IMR-90 (cell line): ENCODE measurements at regions not wholly inside any gene's neighbourhood (a gene's known extent, or its start where the extent isn't known, plus 50 kb on each side); places are given as distances from the start of the nearest gene placed in this dataset.

Source experiments
- ATAC-seq: fragments of 200-7000 bp; cut with Tn5 transposase; 2 replicates; pipeline ENCODE4 v1.9.1; 2020; ENCODE audit warnings: low read depth, mild to moderate bottlenecking, moderate library complexity
- BruUV-seq: library from RNA; stranded (reverse); fragments of 400-500 nt; replicated peaks from 2 replicates; lab custom pipeline; 2021; lab: Mats Ljungman, UMichigan
- CTCF ChIA-PET: fragments of 300-600 bp; formaldehyde crosslinking; extraction: SDS; loops from one replicate; lab custom pipeline; 2021; ENCODE audit warnings: antibody characterized with exemption; lab: Yijun Ruan, JAX
- POLR2A ChIA-PET: fragments of 300-600 bp; sonication (Branson Sonifier 250); formaldehyde crosslinking; loops from one replicate; lab custom pipeline; 2022; ENCODE audit warnings: antibody characterized with exemption; ENCODE audit not compliant: unreplicated experiment; lab: Charles Lee
- DNase-seq: peaks from one replicate; pipeline ENCODE4 v3.0.0; 2013
- H2AFZ ChIP-seq: replicated peaks from 2 replicates; pipeline ENCODE3; 2013; ENCODE audit warnings: low read length, mild to moderate bottlenecking; ENCODE audit not compliant: poor library complexity
- H2AK5ac ChIP-seq: 2 replicates; pipeline ENCODE4 v1.6.1; 2013; ENCODE audit warnings: low read depth, low read length, inconsistent platforms
- H2AK9ac ChIP-seq: replicated peaks from 2 replicates; pipeline ENCODE3; 2013; ENCODE audit warnings: mild to moderate bottlenecking, low read depth, low read length, moderate library complexity; ENCODE audit not compliant: poor library complexity
- H2BK120ac ChIP-seq: 2 replicates; pipeline ENCODE4 v1.6.1; 2013; ENCODE audit warnings: low read depth, low read length, inconsistent platforms
- H2BK15ac ChIP-seq: 3 replicates; pipeline ENCODE4 v1.6.1; 2013; ENCODE audit warnings: low read depth, low read length, inconsistent platforms
- H2BK20ac ChIP-seq: 2 replicates; pipeline ENCODE4 v1.6.1; 2013; ENCODE audit warnings: low read depth, mild to moderate bottlenecking, inconsistent platforms, low read length, moderate library complexity
- H2BK5ac ChIP-seq: 2 replicates; pipeline ENCODE4 v1.6.1; 2013; ENCODE audit warnings: mild to moderate bottlenecking, low read depth, low read length, inconsistent platforms; ENCODE audit not compliant: poor library complexity, severe bottlenecking
- H3K14ac ChIP-seq: replicated peaks from 2 replicates; pipeline ENCODE4 v1.6.1; 2013; ENCODE audit warnings: low read depth, low read length, inconsistent platforms
- H3K18ac ChIP-seq: 2 replicates; pipeline ENCODE4 v1.6.1; 2013; ENCODE audit warnings: low read depth, low read length, control low read depth
- H3K23ac ChIP-seq: 2 replicates; pipeline ENCODE4 v1.6.1; 2013; ENCODE audit warnings: low read depth, low read length, inconsistent platforms
- H3K27ac ChIP-seq: 2 replicates; pipeline ENCODE4 v1.5.1; 2013; ENCODE audit warnings: mild to moderate bottlenecking, control low read depth, low read length; ENCODE audit not compliant: insufficient read depth
- H3K27me3 ChIP-seq: 2 replicates; pipeline ENCODE4 v1.6.1; 2013; ENCODE audit warnings: low read length; ENCODE audit not compliant: control insufficient read depth, insufficient read depth
- H3K36me3 ChIP-seq: 2 replicates; pipeline ENCODE4 v1.6.1; 2013; ENCODE audit warnings: low read length, mixed read lengths; ENCODE audit not compliant: control insufficient read depth, insufficient read depth
- H3K4ac ChIP-seq: 2 replicates; pipeline ENCODE4 v1.6.1; 2013; ENCODE audit warnings: low read depth, low read length, inconsistent platforms
- H3K4me1 ChIP-seq: 2 replicates; pipeline ENCODE4 v1.6.1; 2013; ENCODE audit warnings: low read length, mixed read lengths; ENCODE audit not compliant: control insufficient read depth, insufficient read depth
- H3K4me2 ChIP-seq: 2 replicates; pipeline ENCODE4 v1.6.1; 2013; ENCODE audit warnings: low read depth, mild to moderate bottlenecking, control low read depth, low read length, moderate library complexity
- H3K4me3 ChIP-seq: 2 replicates; pipeline ENCODE4 v1.5.1; 2013; ENCODE audit warnings: low read depth, mild to moderate bottlenecking, control low read depth, low read length, moderate library complexity; ENCODE audit not compliant: insufficient read depth
- H3K56ac ChIP-seq: 2 replicates; pipeline ENCODE4 v1.6.1; 2013; ENCODE audit warnings: low read length, inconsistent platforms; ENCODE audit not compliant: insufficient read depth; ENCODE audit errors: extremely low read depth
- H3K79me1 ChIP-seq, 2 experiments: 2 replicates each; pipeline ENCODE4 v1.6.1; 2013; ENCODE audit warnings: low read length in 2 of 2, inconsistent platforms in 1 of 2, low read depth in 1 of 2
- H3K9ac ChIP-seq: 2 replicates; pipeline ENCODE4 v1.6.1; 2013; ENCODE audit warnings: low read depth, low read length, control low read depth
- H3K9me1 ChIP-seq: 2 replicates; pipeline ENCODE4 v1.6.1; 2013; ENCODE audit warnings: low read length, inconsistent platforms; ENCODE audit not compliant: insufficient read depth
- H3K9me3 ChIP-seq: 2 replicates; pipeline ENCODE4 v1.6.1; 2013; ENCODE audit warnings: low read length; ENCODE audit not compliant: control insufficient read depth, insufficient read depth
- H4K20me1 ChIP-seq: 2 replicates; pipeline ENCODE4 v1.6.1; 2013; ENCODE audit warnings: low read length, inconsistent platforms; ENCODE audit not compliant: insufficient read depth
- H4K5ac ChIP-seq: 2 replicates; pipeline ENCODE4 v1.6.1; 2013; ENCODE audit warnings: mild to moderate bottlenecking, low read depth, low read length, control low read depth
- H4K8ac ChIP-seq, 2 experiments: 2 replicates each; pipeline ENCODE4 v1.6.1; 2013; ENCODE audit warnings: low read depth in 2 of 2, low read length in 2 of 2, control low read depth in 1 of 2, inconsistent platforms in 1 of 2
- H4K91ac ChIP-seq: 2 replicates; pipeline ENCODE4 v1.6.1; 2013; ENCODE audit warnings: low read depth, low read length, inconsistent platforms; ENCODE audit not compliant: insufficient read depth
- BHLHE40 ChIP-seq: fragments of 150-350 bp; IDR thresholded peaks from 2 replicates; pipeline ENCODE4 v1.6.1; 2016; ENCODE audit warnings: mild to moderate bottlenecking, low read depth, low read length
- CEBPB ChIP-seq: IDR thresholded peaks from 2 replicates; pipeline ENCODE4 v1.6.1; 2012; ENCODE audit warnings: low read depth, low read length, improper control_type of control experiment
- FOS ChIP-seq: fragments of 150-350 bp; IDR thresholded peaks from 2 replicates; pipeline ENCODE4 v1.6.1; 2016; ENCODE audit warnings: low read depth, low read length
- MAFK ChIP-seq: IDR thresholded peaks from 2 replicates; pipeline ENCODE4 v1.6.1; 2012; ENCODE audit warnings: low read depth, low read length, improper control_type of control experiment
- WGBS, 2 experiments: methylation state at CpG; one replicate each; pipeline versions ENCODE4 v1.1.5 to v1.1.7; 2013; ENCODE audit warnings: missing lambda C conversion rate in 2 of 2; ENCODE audit not compliant: insufficient read length in 1 of 2; ENCODE audit errors: extremely low coverage in 2 of 2; 5-methylcytosine and 5-hydroxymethylcytosine counted together
- dilution Hi-C: fragments of 300-500 bp; cut with HindIII; formaldehyde crosslinking; loops from one replicate; pipeline ENCODE4 v1.14.3; 2018; ENCODE audit warnings: low sequenced_read_pairs; ENCODE audit not compliant: unreplicated experiment
- in situ Hi-C: fragments of 300-500 bp; cut with MboI; formaldehyde crosslinking; loops from 3 replicates; pipeline ENCODE4 v1.14.3; 2019; ENCODE audit warnings: low sequenced_read_pairs, inconsistent platforms, mixed read lengths
- intact Hi-C: fragments of 100-400 bp; cut with micrococcal nuclease; formaldehyde crosslinking; loops from 2 replicates; pipeline ENCODE4 v1.10.0; 2022

DNA sequence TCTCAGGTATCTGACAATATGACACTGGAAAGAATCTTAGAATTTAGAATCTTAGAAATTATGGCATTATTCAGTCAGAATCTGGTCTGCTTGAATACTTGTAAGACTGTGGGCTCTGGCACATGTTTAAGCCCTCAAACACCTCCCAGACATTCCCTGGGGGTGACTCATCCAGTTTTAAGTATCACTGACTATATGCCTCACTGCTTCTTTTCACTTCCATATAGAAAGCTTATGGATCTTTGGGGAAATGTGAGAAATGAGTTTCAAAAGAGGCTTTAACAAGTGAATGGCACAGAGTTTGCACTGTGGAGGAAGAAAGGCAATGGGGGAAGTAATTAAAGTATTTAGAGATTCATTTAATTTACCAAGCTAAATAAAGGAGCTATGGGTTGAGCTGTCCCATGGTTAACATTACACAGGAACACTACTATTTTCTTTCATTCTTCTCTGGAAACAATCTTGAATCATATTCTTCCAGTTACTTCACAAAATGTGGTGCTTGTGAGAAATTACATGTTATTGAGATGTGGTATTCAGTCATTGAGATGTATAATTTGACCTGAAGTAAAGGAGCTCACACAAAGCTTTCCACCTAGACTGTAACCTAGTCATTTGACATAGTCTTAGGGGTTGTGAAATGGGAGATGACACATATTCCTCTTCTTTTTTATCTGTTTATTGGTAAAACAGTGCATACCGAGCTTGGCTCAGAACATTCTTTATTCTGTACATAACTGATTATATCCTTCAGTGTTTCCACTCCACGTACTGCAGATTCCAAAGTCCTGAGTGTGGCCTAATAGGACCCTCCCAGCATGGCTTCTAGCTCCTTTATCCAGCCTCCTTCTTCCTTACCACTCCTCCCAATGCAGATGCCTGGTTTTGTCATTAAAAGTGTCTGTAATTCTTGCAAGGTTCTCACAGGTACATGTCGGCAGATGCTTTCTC, 544.6 kb upstream of the NECTIN3 start:
- peak overlapping the region; percentile 98 for H2BK120ac ChIP-seq
- H3K4ac ChIP-seq: peak overlapping the region; percentile 97
- peak overlapping the region; percentile 92 for H4K91ac ChIP-seq
- H4K5ac ChIP-seq: peak overlapping the region; percentile 51; the same call in 1 of the 2 replicates
- DNase-seq: peak; percentile 95
- H4K20me1 ChIP-seq: no peaks in the 10 kb centered on the region
- H2AK9ac ChIP-seq: no peak overlapping the region
- H4K8ac ChIP-seq: peak overlapping the region; percentile 93 to 96
- peak overlapping the region; percentile 93 for H3K14ac ChIP-seq
- H3K9me3 ChIP-seq: peaks cover 3% of the 10 kb centered on the region
- peak overlapping the region; percentile 94 for H3K18ac ChIP-seq
- peaks cover 0 to 5% of the 10 kb centered on the region in 2 experiments; a peak in 1 of 4 replicates for H3K79me1 ChIP-seq
- H3K23ac ChIP-seq: peak overlapping the region; percentile 90
- TF ChIP-seq CEBPB (peak; percentile 91), BHLHE40 (peak; percentile 84), FOS (peak; percentile 92), MAFK (no peak)
- peak overlapping the region; percentile 67 for H3K27ac ChIP-seq
- WGBS, 2 experiments: no CpG with 5 or more reads among the region's 3 CpGs
- peaks cover 15% of the 10 kb centered on the region for H3K4me1 ChIP-seq
- no peak overlapping the region for H2AFZ ChIP-seq
- no peaks in the 10 kb centered on the region for H3K36me3 ChIP-seq
- dilution Hi-C loops: no loop called here
- peak; percentile 90 for ATAC-seq
- no TSS peak for BruUV-seq
- H3K9ac ChIP-seq: peak overlapping the region; percentile 21; the same call in 1 of the 2 replicates
- peak overlapping the region; percentile 79; the same call in 2 of the 3 replicates for H2BK15ac ChIP-seq
- no peaks in the 10 kb centered on the region for H3K9me1 ChIP-seq
- ChIA-PET CTCF (interaction anchor here (0.8 to 1.0 kb wide), 2 partner anchors 25 to 48 kb away, joined by 3 read pairs; no protein-coding TSS in a partner anchor), POLR2A (interaction anchor here (0.6 to 0.9 kb wide), 4 partner anchors 40 to 543 kb away, joined by 3 to 5 read pairs (median 4); no protein-coding TSS in a partner anchor)
- no peak overlapping the region for H3K4me3 ChIP-seq
- in situ Hi-C loops: no loop called here
- peak overlapping the region; percentile 63 for H2AK5ac ChIP-seq
- H2BK20ac ChIP-seq: peak overlapping the region; percentile 98
- H3K56ac ChIP-seq: peak overlapping the region; percentile 92
- intact Hi-C loops: loop anchor here (2.0 to 10.0 kb wide), 5 partner anchors 106 to 1010 kb away; partner anchors contain the start of gene NECTIN3
- H2BK5ac ChIP-seq: peak overlapping the region; percentile 99
- no peaks in the 10 kb centered on the region for H3K27me3 ChIP-seq
- peak overlapping the region; percentile 82; the same call in 1 of the 2 replicates for H3K4me2 ChIP-seq
